ENCODE measurements at regions not wholly inside any gene's neighbourhood (a gene's known extent, or its start where the extent isn't known, plus 50 kb on each side); places are given as distances from the start of the nearest gene placed in this dataset.

DNA sequence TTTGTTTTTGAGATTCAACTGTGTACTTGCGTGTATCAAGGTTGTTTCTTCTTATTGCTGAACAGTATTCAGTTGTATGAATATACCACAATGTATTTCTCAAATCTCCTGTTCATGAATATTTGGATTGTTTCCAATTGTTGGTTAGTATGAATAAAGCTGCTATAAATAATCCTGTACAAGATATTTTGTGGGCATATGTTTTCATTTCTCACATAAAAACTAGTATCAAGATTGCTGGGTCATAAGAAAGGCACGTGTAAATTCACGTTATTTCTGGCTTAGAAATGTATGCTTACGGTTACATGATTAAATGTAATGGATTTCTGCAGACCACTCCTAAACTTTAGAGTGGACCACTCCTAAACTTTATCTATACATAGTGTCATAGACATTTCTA lies 96.6 kb downstream of the BTBD3 start:
- DNase-seq (ENCODE audit: extremely low spot score, unreplicated experiment) = no peak
- Mint-ChIP-seq H3K27me3 (peaks cover 3% of the 10 kb centered on the region), H3K9me3 (no peaks in the 10 kb centered on the region), H3K27ac (no peak overlapping the region), H3K4me1 (ENCODE audit: unreplicated experiment) (no peaks in the 10 kb centered on the region), H3K4me3 (no peak overlapping the region), H3K36me3 (no peaks in the 10 kb centered on the region)
- TF ChIP-seq, protein P1, sequence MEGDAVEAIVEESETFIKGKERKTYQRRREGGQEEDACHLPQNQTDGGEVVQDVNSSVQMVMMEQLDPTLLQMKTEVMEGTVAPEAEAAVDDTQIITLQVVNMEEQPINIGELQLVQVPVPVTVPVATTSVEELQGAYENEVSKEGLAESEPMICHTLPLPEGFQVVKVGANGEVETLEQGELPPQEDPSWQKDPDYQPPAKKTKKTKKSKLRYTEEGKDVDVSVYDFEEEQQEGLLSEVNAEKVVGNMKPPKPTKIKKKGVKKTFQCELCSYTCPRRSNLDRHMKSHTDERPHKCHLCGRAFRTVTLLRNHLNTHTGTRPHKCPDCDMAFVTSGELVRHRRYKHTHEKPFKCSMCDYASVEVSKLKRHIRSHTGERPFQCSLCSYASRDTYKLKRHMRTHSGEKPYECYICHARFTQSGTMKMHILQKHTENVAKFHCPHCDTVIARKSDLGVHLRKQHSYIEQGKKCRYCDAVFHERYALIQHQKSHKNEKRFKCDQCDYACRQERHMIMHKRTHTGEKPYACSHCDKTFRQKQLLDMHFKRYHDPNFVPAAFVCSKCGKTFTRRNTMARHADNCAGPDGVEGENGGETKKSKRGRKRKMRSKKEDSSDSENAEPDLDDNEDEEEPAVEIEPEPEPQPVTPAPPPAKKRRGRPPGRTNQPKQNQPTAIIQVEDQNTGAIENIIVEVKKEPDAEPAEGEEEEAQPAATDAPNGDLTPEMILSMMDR (conservative IDR thresholded peaks at IDR 0.05) = no peak

DNA sequence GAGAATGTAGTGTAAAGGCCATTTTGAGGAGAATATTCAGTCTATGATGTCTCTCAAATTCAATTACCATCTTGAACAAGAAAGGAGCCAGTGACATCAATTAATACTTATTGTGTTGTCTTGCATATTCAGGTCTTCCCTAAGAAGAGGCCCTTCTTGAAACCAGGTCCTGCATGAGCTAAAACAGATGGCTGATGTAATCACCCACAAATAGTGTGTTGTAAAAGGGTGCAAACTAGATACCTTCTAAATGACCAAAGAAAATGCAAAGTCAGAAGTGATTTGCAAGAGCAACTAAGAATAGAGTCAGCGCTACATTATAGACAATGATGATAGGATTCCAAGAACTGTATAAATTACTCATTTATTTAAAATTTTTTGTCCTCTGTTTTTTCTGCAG lies 97.0 kb downstream of the BTBD3 start:
- no peaks in the 10 kb centered on the region for H3K4me1 Mint-ChIP-seq (ENCODE audit: unreplicated experiment)
- no peak overlapping the region for H3K27ac Mint-ChIP-seq
- H3K4me3 Mint-ChIP-seq = no peak overlapping the region
- peaks cover 3% of the 10 kb centered on the region for H3K27me3 Mint-ChIP-seq
- DNase-seq (ENCODE audit: extremely low spot score, unreplicated experiment) = no peak
- no peaks in the 10 kb centered on the region for H3K9me3 Mint-ChIP-seq
- H3K36me3 Mint-ChIP-seq = no peaks in the 10 kb centered on the region
- TF ChIP-seq, protein P1 (conservative IDR thresholded peaks at IDR 0.05) = no peak

DNA sequence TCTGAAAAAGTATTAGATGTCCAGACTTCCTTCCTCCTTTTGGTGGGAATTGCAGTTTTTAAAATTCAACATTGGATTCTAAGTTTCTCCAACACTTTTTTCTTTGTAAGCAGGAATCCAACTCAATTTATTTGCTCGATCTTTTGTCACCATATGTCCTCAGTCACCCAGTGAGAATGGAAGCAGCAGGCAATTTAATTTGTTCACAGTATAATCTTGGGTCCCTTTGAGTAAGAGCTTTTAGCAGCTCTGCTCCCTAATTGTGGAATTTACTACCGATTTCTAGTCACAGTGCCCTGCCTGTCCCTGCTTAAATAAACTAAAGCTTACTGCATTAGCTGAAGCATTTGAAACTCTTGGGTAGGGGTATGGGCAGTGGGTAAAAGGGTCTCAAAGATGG lies 98.6 kb downstream of the BTBD3 start:
- TF ChIP-seq, protein P1 (conservative IDR thresholded peaks at IDR 0.05) = no peak
- Mint-ChIP-seq H3K27me3 (peaks cover 3% of the 10 kb centered on the region), H3K9me3 (no peaks in the 10 kb centered on the region), H3K4me1 (ENCODE audit: unreplicated experiment) (no peaks in the 10 kb centered on the region), H3K4me3 (no peak overlapping the region), H3K36me3 (no peaks in the 10 kb centered on the region), H3K27ac (no peak overlapping the region)
- no peak for DNase-seq (ENCODE audit: extremely low spot score, unreplicated experiment)

DNA sequence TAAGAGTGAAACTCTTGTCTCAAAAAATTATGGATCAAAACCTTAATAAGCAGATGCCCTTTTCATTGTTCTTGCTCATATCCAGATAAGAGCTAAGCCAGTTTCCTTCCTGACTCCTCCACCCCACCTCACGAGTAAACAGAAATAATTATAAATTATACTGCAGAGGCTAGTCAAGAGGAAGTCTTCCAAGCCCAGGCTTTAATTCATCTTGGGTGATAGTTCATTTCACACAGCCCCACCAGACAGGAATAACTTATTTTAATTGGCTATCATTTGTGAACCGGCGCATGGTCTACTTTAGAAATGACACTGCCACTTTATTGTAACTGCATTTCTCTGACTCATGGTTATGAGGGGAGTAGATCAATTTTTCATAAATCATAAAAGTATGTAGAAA lies 102.0 kb downstream of the BTBD3 start:
- TF ChIP-seq, protein P1 (conservative IDR thresholded peaks at IDR 0.05) = no peak
- Mint-ChIP-seq H3K27ac (no peak overlapping the region), H3K36me3 (no peaks in the 10 kb centered on the region), H3K9me3 (no peaks in the 10 kb centered on the region), H3K4me1 (ENCODE audit: unreplicated experiment) (no peaks in the 10 kb centered on the region), H3K4me3 (no peak overlapping the region), H3K27me3 (no peaks in the 10 kb centered on the region)
- DNase-seq (ENCODE audit: extremely low spot score, unreplicated experiment) = no peak

DNA sequence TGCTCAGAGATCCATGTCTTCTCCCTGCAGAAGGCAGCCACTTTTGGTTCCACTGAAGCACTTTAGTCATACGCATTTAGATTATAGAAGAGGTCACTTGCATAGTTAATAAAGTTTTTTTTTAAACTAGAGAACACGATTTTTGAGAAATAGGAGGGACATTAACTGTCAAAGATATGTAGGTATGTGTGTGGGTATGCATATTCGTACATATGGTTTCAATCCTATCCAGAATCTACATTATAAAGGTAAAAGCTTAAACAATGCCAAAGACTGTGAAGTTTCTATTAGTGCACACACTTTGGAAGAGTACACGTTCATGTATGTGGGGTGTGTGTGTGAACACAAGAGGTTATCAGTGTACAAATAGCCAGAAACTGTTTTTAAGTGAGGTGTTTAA lies 103.2 kb downstream of the BTBD3 start:
- no peaks in the 10 kb centered on the region for H3K27me3 Mint-ChIP-seq
- TF ChIP-seq, protein P1 (conservative IDR thresholded peaks at IDR 0.05) = no peak
- DNase-seq (ENCODE audit: extremely low spot score, unreplicated experiment) = no peak
- H3K4me3 Mint-ChIP-seq = no peak overlapping the region
- H3K27ac Mint-ChIP-seq = no peak overlapping the region
- H3K9me3 Mint-ChIP-seq = no peaks in the 10 kb centered on the region
- H3K4me1 Mint-ChIP-seq (ENCODE audit: unreplicated experiment) = no peaks in the 10 kb centered on the region
- no peaks in the 10 kb centered on the region for H3K36me3 Mint-ChIP-seq

DNA sequence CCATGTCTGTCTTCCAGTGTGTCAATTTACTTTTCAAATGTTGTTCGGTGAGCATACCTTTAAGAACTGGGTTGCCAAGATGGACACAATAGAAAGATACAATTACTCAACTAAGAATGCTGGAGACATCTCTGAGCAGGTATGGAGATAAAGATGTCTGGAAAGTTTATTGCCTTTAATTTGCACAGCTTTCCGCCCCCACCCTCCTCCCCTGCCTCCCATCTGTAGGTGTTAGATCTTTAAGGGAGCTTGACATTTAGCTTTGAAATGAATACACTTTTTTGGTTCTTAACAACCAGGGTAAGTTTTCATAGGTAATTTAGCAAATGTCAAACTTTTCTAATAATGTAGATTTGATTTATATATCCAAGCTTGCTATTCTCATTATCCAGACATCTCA lies 104.4 kb downstream of the BTBD3 start:
- H3K36me3 Mint-ChIP-seq = no peaks in the 10 kb centered on the region
- no peaks in the 10 kb centered on the region for H3K9me3 Mint-ChIP-seq
- no peak overlapping the region for H3K27ac Mint-ChIP-seq
- H3K4me1 Mint-ChIP-seq (ENCODE audit: unreplicated experiment) = no peaks in the 10 kb centered on the region
- no peak overlapping the region for H3K4me3 Mint-ChIP-seq
- TF ChIP-seq, protein P1 (conservative IDR thresholded peaks at IDR 0.05) = no peak
- DNase-seq (ENCODE audit: extremely low spot score, unreplicated experiment) = no peak
- H3K27me3 Mint-ChIP-seq = no peaks in the 10 kb centered on the region

Data from type B pancreatic cell (in vitro differentiated cells).